SK-N-SH treated with all-trans-retinoic acid at 6 μM for 48 hours (cell line): ENCODE measurements at regions not wholly inside any gene's neighbourhood (a gene's known extent, or its start where the extent isn't known, plus 50 kb on each side); places are given as distances from the start of the nearest gene placed in this dataset.

Experiments used
- ATAC-seq: fragments of 200-7000 bp; cut with Tn5 transposase; 3 replicates; pipeline ENCODE4 v1.9.1; 2020; ENCODE audit warnings: mild to moderate bottlenecking, moderate library complexity
- BACH2 ChIP-seq: fragments of 250-450 bp; sonication (Bioruptor Pico); IDR thresholded peaks from 2 replicates; pipeline ENCODE4 v1.9.0; 2021; ENCODE audit warnings: mild to moderate bottlenecking, borderline replicate concordance
- CREB5 ChIP-seq: fragments of 250-450 bp; sonication (Bioruptor Pico); IDR thresholded peaks from 2 replicates; pipeline ENCODE4 v1.5.1; 2020; ENCODE audit warnings: low read depth, mild to moderate bottlenecking, moderate library complexity
- CSDC2 ChIP-seq: fragments of 250-450 bp; sonication (Bioruptor Pico); IDR thresholded peaks from 2 replicates; pipeline ENCODE4 v1.5.0; 2020; ENCODE audit warnings: mild to moderate bottlenecking, moderate library complexity
- ESRRG ChIP-seq: fragments of 250-450 bp; sonication (Bioruptor Pico); IDR thresholded peaks from 2 replicates; pipeline ENCODE4 v1.6.1; 2021; ENCODE audit warnings: mild to moderate bottlenecking
- GLIS3 ChIP-seq: fragments of 250-450 bp; sonication (Bioruptor Pico); IDR thresholded peaks from 2 replicates; pipeline ENCODE4 v1.5.0; 2020; ENCODE audit warnings: mild to moderate bottlenecking, moderate library complexity
- ISL1 ChIP-seq: fragments of 250-450 bp; sonication (Bioruptor Pico); IDR thresholded peaks from 2 replicates; pipeline ENCODE4 v2.1.2; 2022; ENCODE audit warnings: mild to moderate bottlenecking, moderate library complexity
- OSR1 ChIP-seq: fragments of 250-450 bp; sonication (Bioruptor Pico); IDR thresholded peaks from 2 replicates; pipeline ENCODE4 v1.8.0; 2022; ENCODE audit warnings: moderate library complexity, mild to moderate bottlenecking, inconsistent platforms
- PATZ1 ChIP-seq: fragments of 250-450 bp; sonication (Bioruptor Pico); IDR thresholded peaks from 2 replicates; pipeline ENCODE4 v1.8.0; 2020; ENCODE audit warnings: mild to moderate bottlenecking, moderate library complexity, borderline replicate concordance
- PPARA ChIP-seq: fragments of 250-450 bp; sonication (Bioruptor Pico); IDR thresholded peaks from 2 replicates; pipeline ENCODE4 v1.5.0; 2020; ENCODE audit warnings: mild to moderate bottlenecking, borderline replicate concordance
- SNAI2 ChIP-seq: fragments of 250-450 bp; sonication (Bioruptor Pico); IDR thresholded peaks from 2 replicates; pipeline ENCODE4 v1.5.0; 2020; ENCODE audit warnings: mild to moderate bottlenecking, moderate library complexity
- TCF4 ChIP-seq: fragments of 250-450 bp; sonication (Bioruptor Pico); IDR thresholded peaks from 2 replicates; pipeline ENCODE4 v1.8.0; 2021; ENCODE audit warnings: mild to moderate bottlenecking, moderate library complexity, borderline replicate concordance
- TOX ChIP-seq: fragments of 250-450 bp; sonication (Bioruptor Pico); IDR thresholded peaks from 2 replicates; pipeline ENCODE4 v1.8.0; 2021; ENCODE audit warnings: mild to moderate bottlenecking, moderate library complexity, borderline replicate concordance
- TSHZ2 ChIP-seq: fragments of 250-450 bp; sonication (Bioruptor Pico); IDR thresholded peaks from 2 replicates; pipeline ENCODE4 v1.5.0; 2020; ENCODE audit warnings: mild to moderate bottlenecking, moderate library complexity
- ZFP3 ChIP-seq: fragments of 250-450 bp; sonication (Bioruptor Pico); IDR thresholded peaks from 2 replicates; pipeline ENCODE4 v1.5.0; 2020; ENCODE audit warnings: mild to moderate bottlenecking, moderate library complexity
- ZFP30 ChIP-seq: fragments of 450-650 bp; formaldehyde crosslinking; IDR thresholded peaks from 2 replicates; pipeline ENCODE4 v1.5.0; 2022; ENCODE audit warnings: mild to moderate bottlenecking, moderate library complexity
- ZNF565 ChIP-seq: fragments of 450-650 bp; formaldehyde crosslinking; conservative IDR thresholded peaks from 2 replicates; pipeline ENCODE4 v1.5.0; 2020; ENCODE audit warnings: low read depth, mild to moderate bottlenecking, moderate library complexity
- ZNF8 ChIP-seq: fragments of 450-650 bp; formaldehyde crosslinking; IDR thresholded peaks from 2 replicates; pipeline ENCODE4 v1.5.0; 2020; ENCODE audit warnings: mild to moderate bottlenecking, moderate library complexity
- TF ChIP-seq, protein P1 (sequence below): fragments of 250-450 bp; sonication (Bioruptor Pico); IDR thresholded peaks from 2 replicates; pipeline ENCODE4 v1.5.1; 2021; ENCODE audit warnings: mild to moderate bottlenecking, moderate library complexity
- TF ChIP-seq, protein P2 (sequence below): fragments of 250-450 bp; sonication (Bioruptor Pico); IDR thresholded peaks from 2 replicates; pipeline ENCODE4 v1.8.0; 2021; ENCODE audit warnings: low read depth, mild to moderate bottlenecking, moderate library complexity, borderline replicate concordance

GRCh38 chr10:2117641-2118040 lies 380.3 kb upstream of the ADARB2 start:
- ATAC-seq = no peak

DNA sequence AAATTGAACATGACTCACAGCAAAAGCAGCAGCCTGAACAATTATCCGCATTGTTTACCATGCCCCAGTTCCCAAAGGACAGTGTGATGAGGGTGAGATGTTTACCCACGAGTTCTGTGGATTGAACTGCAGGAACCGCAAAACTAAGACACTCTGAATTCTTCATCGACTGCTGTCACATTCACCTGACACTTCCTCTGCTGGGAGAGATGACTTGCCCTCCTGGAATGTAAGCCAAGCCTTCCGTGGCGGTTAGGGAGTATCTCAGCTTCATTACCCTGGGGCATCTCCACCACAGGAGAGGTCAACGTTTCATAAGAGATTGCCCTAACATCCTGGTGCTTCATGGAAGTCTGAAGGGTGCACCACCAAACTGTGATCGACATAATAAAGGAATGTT lies 374.6 kb upstream of the ADARB2 start:
- no peak for TF ChIP-seq PPARA
- no peak for TF ChIP-seq ZFP3 (CRISPR knock-in tag)
- TF ChIP-seq CREB5 (CRISPR knock-in tag) = no peak
- no peak for TF ChIP-seq TSHZ2 (CRISPR knock-in tag)
- TF ChIP-seq OSR1 = no peak
- TF ChIP-seq PATZ1 (CRISPR knock-in tag) = no peak
- TF ChIP-seq BACH2 (CRISPR knock-in tag) = no peak
- TF ChIP-seq SNAI2 = no peak
- TF ChIP-seq TCF4 = no peak
- no peak for ATAC-seq

More at GRCh38 chr10:2117641-2118040, 380.3 kb upstream of the ADARB2 start:
- TF ChIP-seq, protein P1, sequence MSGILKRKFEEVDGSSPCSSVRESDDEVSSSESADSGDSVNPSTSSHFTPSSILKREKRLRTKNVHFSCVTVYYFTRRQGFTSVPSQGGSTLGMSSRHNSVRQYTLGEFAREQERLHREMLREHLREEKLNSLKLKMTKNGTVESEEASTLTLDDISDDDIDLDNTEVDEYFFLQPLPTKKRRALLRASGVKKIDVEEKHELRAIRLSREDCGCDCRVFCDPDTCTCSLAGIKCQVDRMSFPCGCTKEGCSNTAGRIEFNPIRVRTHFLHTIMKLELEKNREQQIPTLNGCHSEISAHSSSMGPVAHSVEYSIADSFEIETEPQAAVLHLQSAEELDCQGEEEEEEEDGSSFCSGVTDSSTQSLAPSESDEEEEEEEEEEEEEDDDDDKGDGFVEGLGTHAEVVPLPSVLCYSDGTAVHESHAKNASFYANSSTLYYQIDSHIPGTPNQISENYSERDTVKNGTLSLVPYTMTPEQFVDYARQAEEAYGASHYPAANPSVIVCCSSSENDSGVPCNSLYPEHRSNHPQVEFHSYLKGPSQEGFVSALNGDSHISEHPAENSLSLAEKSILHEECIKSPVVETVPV (CRISPR knock-in tag) = no peak
- TF ChIP-seq TSHZ2 (CRISPR knock-in tag) = no peak
- TF ChIP-seq BACH2 (CRISPR knock-in tag) = no peak
- no peak for TF ChIP-seq TCF4
- TF ChIP-seq SNAI2 = no peak
- no peak for TF ChIP-seq CSDC2 (CRISPR knock-in tag)
- no peak for TF ChIP-seq ZNF8 (CRISPR knock-in tag)
- TF ChIP-seq ISL1 (CRISPR knock-in tag) = no peak
- no peak for TF ChIP-seq ZFP3 (CRISPR knock-in tag)
- no peak for TF ChIP-seq ZNF565 (CRISPR knock-in tag)
- TF ChIP-seq, protein P2, sequence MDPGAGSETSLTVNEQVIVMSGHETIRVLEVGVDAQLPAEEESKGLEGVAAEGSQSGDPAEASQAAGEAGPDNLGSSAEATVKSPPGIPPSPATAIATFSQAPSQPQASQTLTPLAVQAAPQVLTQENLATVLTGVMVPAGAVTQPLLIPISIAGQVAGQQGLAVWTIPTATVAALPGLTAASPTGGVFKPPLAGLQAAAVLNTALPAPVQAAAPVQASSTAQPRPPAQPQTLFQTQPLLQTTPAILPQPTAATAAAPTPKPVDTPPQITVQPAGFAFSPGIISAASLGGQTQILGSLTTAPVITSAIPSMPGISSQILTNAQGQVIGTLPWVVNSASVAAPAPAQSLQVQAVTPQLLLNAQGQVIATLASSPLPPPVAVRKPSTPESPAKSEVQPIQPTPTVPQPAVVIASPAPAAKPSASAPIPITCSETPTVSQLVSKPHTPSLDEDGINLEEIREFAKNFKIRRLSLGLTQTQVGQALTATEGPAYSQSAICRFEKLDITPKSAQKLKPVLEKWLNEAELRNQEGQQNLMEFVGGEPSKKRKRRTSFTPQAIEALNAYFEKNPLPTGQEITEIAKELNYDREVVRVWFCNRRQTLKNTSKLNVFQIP (CRISPR knock-in tag) = no peak
- no peak for TF ChIP-seq PPARA
- no peak for TF ChIP-seq TOX (CRISPR knock-in tag)
- TF ChIP-seq ESRRG (CRISPR knock-in tag) = no peak
- no peak for TF ChIP-seq GLIS3 (CRISPR knock-in tag)

DNA sequence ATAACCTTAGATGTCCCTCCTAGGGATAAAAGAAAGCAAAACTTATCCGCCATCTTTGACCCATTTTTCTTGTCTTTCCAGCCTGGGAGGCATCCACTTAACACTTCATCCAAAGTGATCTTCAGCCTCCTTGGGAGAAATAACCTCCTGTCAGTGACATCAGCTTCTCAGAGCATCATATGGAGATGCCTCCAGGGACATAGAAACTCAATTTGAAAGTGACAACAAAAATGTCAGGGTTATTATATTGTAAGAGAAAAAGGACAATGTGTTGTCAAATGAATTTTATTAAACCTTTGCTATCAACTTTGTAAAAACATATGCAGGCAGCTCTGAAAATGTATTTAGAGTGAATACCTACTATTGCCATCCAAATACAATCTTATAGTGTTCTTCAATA lies 371.2 kb upstream of the ADARB2 start:
- ATAC-seq = no peak
- TF ChIP-seq GLIS3 (CRISPR knock-in tag) (no peak), ZFP30 (CRISPR knock-in tag) (no peak), SNAI2 (no peak), PATZ1 (CRISPR knock-in tag) (no peak), TSHZ2 (CRISPR knock-in tag) (no peak), CSDC2 (CRISPR knock-in tag) (no peak), CREB5 (CRISPR knock-in tag) (no peak)
